Chondrocyte (in vitro differentiated cells): ENCODE measurements at regions not wholly inside any gene's neighbourhood (a gene's known extent, or its start where the extent isn't known, plus 50 kb on each side); places are given as distances from the start of the nearest gene placed in this dataset.

Source experiments
- DNase-seq: peaks from one replicate; pipeline ENCODE4 v3.0.0; 2021; ENCODE audit warnings: mixed read lengths, low spot score
- H3K27ac Mint-ChIP-seq: one replicate; pipeline ENCODE4 v1.8.0; 2021; ENCODE audit warnings: mild to moderate bottlenecking, moderate library complexity, mixed read lengths; ENCODE audit not compliant: unreplicated experiment
- H3K27me3 Mint-ChIP-seq: 2 replicates; pipeline ENCODE4 v1.8.0; 2021; ENCODE audit warnings: low read depth, mixed read lengths
- H3K36me3 Mint-ChIP-seq: 2 replicates; pipeline ENCODE4 v1.8.0; 2021; ENCODE audit warnings: low read depth, mixed read lengths
- H3K4me1 Mint-ChIP-seq: 2 replicates; pipeline ENCODE4 v1.8.0; 2021; ENCODE audit warnings: low read depth, mild to moderate bottlenecking, mixed read lengths
- H3K4me3 Mint-ChIP-seq: one replicate; pipeline ENCODE4 v1.8.0; 2021; ENCODE audit warnings: mild to moderate bottlenecking, moderate library complexity, mixed read lengths; ENCODE audit not compliant: unreplicated experiment
- H3K9me3 Mint-ChIP-seq: 2 replicates; pipeline ENCODE4 v1.8.0; 2021; ENCODE audit warnings: low read depth, mixed read lengths
- CTCF ChIP-seq: fragments of 200-600 bp; sonication (generic); IDR thresholded peaks from 2 replicates; pipeline ENCODE4 v1.5.0; 2021; ENCODE audit warnings: antibody characterized with exemption, mild to moderate bottlenecking, moderate library complexity

- Mint-ChIP-seq H3K27ac (no peak overlapping the region), H3K4me3 (no peak overlapping the region), H3K4me1 (no peaks in the 10 kb centered on the region), H3K9me3 (no peaks in the 10 kb centered on the region), H3K27me3 (no peaks in the 10 kb centered on the region), H3K36me3 (no peaks in the 10 kb centered on the region)
- TF ChIP-seq CTCF, result no peak
- no peak for DNase-seq
These were observed 247.7 kb upstream of the ARSJ start for GRCh38 chr4:114226968-114227760.

- H3K27ac Mint-ChIP-seq, result no peak overlapping the region
- no peak for TF ChIP-seq CTCF
- no peaks in the 10 kb centered on the region for H3K27me3 Mint-ChIP-seq
- DNase-seq, result no peak
- no peak overlapping the region for H3K4me3 Mint-ChIP-seq
- peaks cover 2% of the 10 kb centered on the region for H3K4me1 Mint-ChIP-seq
- H3K36me3 Mint-ChIP-seq, result no peaks in the 10 kb centered on the region
- H3K9me3 Mint-ChIP-seq, result peaks cover 10% of the 10 kb centered on the region
These were observed 250.3 kb upstream of the ARSJ start for GRCh38 chr4:114229706-114230105.

GRCh38 chr4:114236171-114236769 is 256.8 kb upstream of the ARSJ start:
- H3K4me3 Mint-ChIP-seq, result no peak overlapping the region
- no peak for DNase-seq
- TF ChIP-seq CTCF, result no peak
- H3K27me3 Mint-ChIP-seq, result no peaks in the 10 kb centered on the region
- H3K36me3 Mint-ChIP-seq, result no peaks in the 10 kb centered on the region
- peaks cover 10% of the 10 kb centered on the region for H3K4me1 Mint-ChIP-seq
- H3K27ac Mint-ChIP-seq, result no peak overlapping the region
- H3K9me3 Mint-ChIP-seq, result peaks cover 20% of the 10 kb centered on the region

GRCh38 chr4:114237997-114238396 is 258.6 kb upstream of the ARSJ start:
- DNase-seq, result no peak
- peaks cover 24% of the 10 kb centered on the region for H3K9me3 Mint-ChIP-seq
- H3K4me3 Mint-ChIP-seq, result no peak overlapping the region
- no peak for TF ChIP-seq CTCF
- peaks cover 10% of the 10 kb centered on the region for H3K4me1 Mint-ChIP-seq
- H3K27ac Mint-ChIP-seq, result no peak overlapping the region
- no peaks in the 10 kb centered on the region for H3K36me3 Mint-ChIP-seq
- H3K27me3 Mint-ChIP-seq, result no peaks in the 10 kb centered on the region

- TF ChIP-seq CTCF, result no peak
- DNase-seq, result no peak
- Mint-ChIP-seq H3K27me3 (no peaks in the 10 kb centered on the region), H3K9me3 (peaks cover 29% of the 10 kb centered on the region), H3K36me3 (peaks cover 5% of the 10 kb centered on the region), H3K4me3 (no peak overlapping the region), H3K27ac (no peak overlapping the region), H3K4me1 (peaks cover 11% of the 10 kb centered on the region)
These were observed 270.1 kb upstream of the ARSJ start for GRCh38 chr4:114249561-114249960.
